Hepatocyte (in vitro differentiated cells): ENCODE measurements at regions not wholly inside any gene's neighbourhood (a gene's known extent, or its start where the extent isn't known, plus 50 kb on each side); places are given as distances from the start of the nearest gene placed in this dataset.

Experiments used
- CTCF ChIP-seq: fragments of 200-600 bp; sonication (generic); IDR thresholded peaks from 2 replicates; pipeline ENCODE4 v1.5.1; 2016; ENCODE audit warnings: antibody characterized with exemption, mild to moderate bottlenecking; ENCODE audit not compliant: poor library complexity
- EZH2 ChIP-seq: fragments of 200-600 bp; sonication (generic); IDR thresholded peaks from 2 replicates; pipeline ENCODE4 v1.6.1; 2016; ENCODE audit warnings: antibody characterized with exemption, mild to moderate bottlenecking, borderline replicate concordance
- EZH2phosphoT487 ChIP-seq: fragments of 200-600 bp; sonication (generic); IDR thresholded peaks from one replicate; pipeline ENCODE4 v1.6.1; 2018; ENCODE audit warnings: antibody characterized with exemption, mild to moderate bottlenecking, low read depth, moderate library complexity; ENCODE audit not compliant: unreplicated experiment, severe bottlenecking

GRCh38 chr1:11422686-11423085 is 56.3 kb upstream of the DISP3 start:
- TF ChIP-seq CTCF (no peak), EZH2 (no peak), EZH2phosphoT487 (no peak)
